Activated CD8-positive, alpha-beta T cell treated with anti-CD3 and anti-CD28 coated beads for 36 hours (primary cell): ENCODE measurements at regions not wholly inside any gene's neighbourhood (a gene's known extent, or its start where the extent isn't known, plus 50 kb on each side); places are given as distances from the start of the nearest gene placed in this dataset.

Source experiments
- ATAC-seq: fragments of 200-7000 bp; cut with Tn5 transposase; one replicate; pipeline ENCODE4 v1.10.0; 2021; ENCODE audit warnings: mild to moderate bottlenecking, moderate library complexity
- CTCF ChIA-PET: fragments of 350-600 bp; sonication (Branson Sonifier 250); formaldehyde crosslinking; loops from one replicate; lab custom pipeline; 2021; ENCODE audit warnings: antibody characterized with exemption; lab: Charles Lee
- POLR2A ChIA-PET: fragments of 350-600 bp; sonication (Branson Sonifier 250); formaldehyde crosslinking; loops from one replicate; lab custom pipeline; 2021; ENCODE audit warnings: antibody characterized with exemption; lab: Charles Lee
- DNase-seq: peaks from one replicate; pipeline ENCODE4 v3.0.0-alpha.2; 2020
- H3K27ac Mint-ChIP-seq: one replicate; pipeline ENCODE4 v1.8.0; 2021; ENCODE audit warnings: mild to moderate bottlenecking, mixed read lengths
- H3K27me3 Mint-ChIP-seq: one replicate; pipeline ENCODE4 v1.8.0; 2021; ENCODE audit warnings: mixed read lengths
- H3K36me3 Mint-ChIP-seq: one replicate; pipeline ENCODE4 v1.8.0; 2021; ENCODE audit warnings: low read depth, mixed read lengths
- H3K4me1 Mint-ChIP-seq: one replicate; pipeline ENCODE4 v1.8.0; 2021; ENCODE audit warnings: low read depth, mixed read lengths
- H3K4me3 Mint-ChIP-seq: one replicate; pipeline ENCODE4 v1.8.0; 2021; ENCODE audit warnings: mild to moderate bottlenecking, moderate library complexity, mixed read lengths
- H3K9me3 Mint-ChIP-seq: one replicate; pipeline ENCODE4 v1.8.0; 2021; ENCODE audit warnings: mixed read lengths
- intact Hi-C: fragments of 100-400 bp; cut with micrococcal nuclease; formaldehyde crosslinking; loops from one replicate; pipeline ENCODE4 v1.10.0; 2022
- TF ChIP-seq, protein P1 (sequence below): fragments of 200-600 bp; IDR thresholded peaks from one replicate; pipeline ENCODE4 v1.8.0; 2022; ENCODE audit warnings: antibody characterized with exemption, mild to moderate bottlenecking

DNA sequence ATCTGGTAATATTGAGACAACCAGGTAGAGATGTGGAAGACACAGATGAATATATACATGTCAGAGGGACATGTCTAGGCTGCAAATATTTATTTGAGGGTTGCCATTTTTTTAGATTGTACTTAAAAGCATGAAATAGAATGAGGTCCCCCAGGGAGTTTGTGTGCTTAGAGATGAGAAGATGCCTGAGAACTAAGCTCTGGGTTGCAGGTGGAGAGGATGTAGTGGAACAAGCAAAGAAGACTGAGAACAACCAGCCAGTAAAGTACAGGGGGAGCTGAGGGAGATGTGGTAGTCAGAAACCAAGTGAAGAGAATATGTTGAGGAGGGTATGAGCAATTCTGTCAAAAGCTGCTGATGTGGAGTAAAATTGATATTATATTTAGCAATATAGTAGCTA lies 95.6 kb upstream of the UNC5C start:
- ATAC-seq (no peak), DNase-seq (no peak)
- H3K9me3 Mint-ChIP-seq = no peaks in the 10 kb centered on the region
- H3K4me3 Mint-ChIP-seq = no peak overlapping the region
- H3K4me1 Mint-ChIP-seq = no peaks in the 10 kb centered on the region
- H3K36me3 Mint-ChIP-seq = no peaks in the 10 kb centered on the region
- H3K27ac Mint-ChIP-seq = no peak overlapping the region
- TF ChIP-seq, protein P1, sequence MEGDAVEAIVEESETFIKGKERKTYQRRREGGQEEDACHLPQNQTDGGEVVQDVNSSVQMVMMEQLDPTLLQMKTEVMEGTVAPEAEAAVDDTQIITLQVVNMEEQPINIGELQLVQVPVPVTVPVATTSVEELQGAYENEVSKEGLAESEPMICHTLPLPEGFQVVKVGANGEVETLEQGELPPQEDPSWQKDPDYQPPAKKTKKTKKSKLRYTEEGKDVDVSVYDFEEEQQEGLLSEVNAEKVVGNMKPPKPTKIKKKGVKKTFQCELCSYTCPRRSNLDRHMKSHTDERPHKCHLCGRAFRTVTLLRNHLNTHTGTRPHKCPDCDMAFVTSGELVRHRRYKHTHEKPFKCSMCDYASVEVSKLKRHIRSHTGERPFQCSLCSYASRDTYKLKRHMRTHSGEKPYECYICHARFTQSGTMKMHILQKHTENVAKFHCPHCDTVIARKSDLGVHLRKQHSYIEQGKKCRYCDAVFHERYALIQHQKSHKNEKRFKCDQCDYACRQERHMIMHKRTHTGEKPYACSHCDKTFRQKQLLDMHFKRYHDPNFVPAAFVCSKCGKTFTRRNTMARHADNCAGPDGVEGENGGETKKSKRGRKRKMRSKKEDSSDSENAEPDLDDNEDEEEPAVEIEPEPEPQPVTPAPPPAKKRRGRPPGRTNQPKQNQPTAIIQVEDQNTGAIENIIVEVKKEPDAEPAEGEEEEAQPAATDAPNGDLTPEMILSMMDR = no peak
- intact Hi-C loops = no loop called here
- CTCF ChIA-PET = interaction anchor here (1.5 kb wide), 1 partner anchor 134 kb away, joined by 3 read pairs; no protein-coding TSS in a partner anchor
- POLR2A ChIA-PET = no interaction called here
- no peaks in the 10 kb centered on the region for H3K27me3 Mint-ChIP-seq

DNA sequence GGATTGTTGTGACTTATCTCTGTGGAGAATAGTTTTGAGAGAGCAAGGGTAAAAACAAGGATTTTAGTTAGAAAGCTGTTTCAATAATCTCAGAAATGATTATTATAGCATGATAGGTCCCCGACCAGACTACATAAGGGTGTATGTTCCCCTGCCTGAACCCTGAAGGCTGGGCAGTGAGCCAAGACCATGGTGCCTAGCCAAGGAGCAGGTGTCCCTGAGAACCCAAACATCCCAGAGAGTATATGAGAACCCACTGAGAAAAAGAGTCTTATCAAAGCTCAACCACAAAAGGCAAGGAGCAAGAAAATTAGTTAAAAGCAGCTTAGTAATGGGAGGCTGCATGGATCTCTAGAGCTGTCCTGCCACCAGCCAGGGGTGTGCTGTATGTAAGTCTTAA lies 94.9 kb upstream of the UNC5C start:
- Mint-ChIP-seq H3K4me1 (no peaks in the 10 kb centered on the region), H3K27ac (no peak overlapping the region), H3K27me3 (no peaks in the 10 kb centered on the region), H3K9me3 (no peaks in the 10 kb centered on the region), H3K36me3 (no peaks in the 10 kb centered on the region), H3K4me3 (no peak overlapping the region)
- CTCF ChIA-PET = interaction anchor here (1.5 kb wide), 1 partner anchor 133 kb away, joined by 3 read pairs; no protein-coding TSS in a partner anchor
- DNase-seq (no peak), ATAC-seq (no peak)
- intact Hi-C loops = no loop called here
- TF ChIP-seq, protein P1 = no peak
- POLR2A ChIA-PET = no interaction called here

DNA sequence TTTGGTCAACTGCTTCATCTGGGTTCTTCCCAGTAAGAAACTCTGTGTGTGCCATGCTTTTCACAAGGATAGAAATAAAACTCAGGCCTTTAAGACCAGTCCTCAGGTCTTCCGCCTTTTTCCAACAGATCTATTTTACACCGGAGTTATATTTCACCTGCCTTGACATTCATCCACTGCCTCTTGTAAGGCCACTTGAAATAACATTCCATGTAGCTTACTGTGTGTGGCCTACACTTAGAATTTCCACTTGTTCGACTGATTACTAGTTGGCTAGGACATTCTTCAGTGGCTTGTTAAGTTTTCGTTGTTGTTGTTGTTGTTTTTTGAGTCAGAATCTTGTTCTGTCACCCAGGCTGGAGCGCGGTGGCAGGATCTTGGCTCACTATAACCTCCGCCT lies 92.8 kb upstream of the UNC5C start:
- H3K27ac Mint-ChIP-seq = no peak overlapping the region
- ATAC-seq = no peak
- intact Hi-C loops = no loop called here
- TF ChIP-seq, protein P1 = no peak
- no peaks in the 10 kb centered on the region for H3K36me3 Mint-ChIP-seq
- no peak overlapping the region for H3K4me3 Mint-ChIP-seq
- H3K27me3 Mint-ChIP-seq = no peaks in the 10 kb centered on the region
- H3K9me3 Mint-ChIP-seq = no peaks in the 10 kb centered on the region
- ChIA-PET CTCF (no interaction called here), POLR2A (no interaction called here)
- DNase-seq = no peak
- no peaks in the 10 kb centered on the region for H3K4me1 Mint-ChIP-seq

DNA sequence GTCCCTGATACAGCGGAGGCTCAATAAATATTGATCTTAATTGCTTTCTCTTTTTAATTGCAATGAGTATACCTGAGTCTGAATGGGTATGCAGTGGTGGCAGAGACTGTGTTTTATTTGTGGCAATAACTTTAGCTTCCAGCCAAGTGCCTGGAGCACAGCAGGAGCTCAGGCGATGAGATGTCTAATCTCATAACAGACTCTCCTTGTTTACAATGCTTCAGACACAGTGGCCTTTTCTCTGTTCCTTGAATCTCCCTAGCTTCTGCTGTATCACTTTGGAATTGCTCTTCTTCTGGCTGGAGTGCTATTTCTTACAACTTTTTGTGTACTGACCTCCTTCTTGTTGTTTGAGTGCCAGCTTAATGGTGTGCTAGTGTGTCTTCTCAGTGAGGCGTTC lies 91.5 kb upstream of the UNC5C start:
- Mint-ChIP-seq H3K9me3 (no peaks in the 10 kb centered on the region), H3K4me1 (no peaks in the 10 kb centered on the region), H3K27me3 (no peaks in the 10 kb centered on the region), H3K27ac (no peak overlapping the region), H3K36me3 (no peaks in the 10 kb centered on the region), H3K4me3 (no peak overlapping the region)
- DNase-seq (no peak), ATAC-seq (no peak)
- CTCF ChIA-PET = no interaction called here
- TF ChIP-seq, protein P1 = no peak
- intact Hi-C loops = no loop called here
- POLR2A ChIA-PET = no interaction called here

DNA sequence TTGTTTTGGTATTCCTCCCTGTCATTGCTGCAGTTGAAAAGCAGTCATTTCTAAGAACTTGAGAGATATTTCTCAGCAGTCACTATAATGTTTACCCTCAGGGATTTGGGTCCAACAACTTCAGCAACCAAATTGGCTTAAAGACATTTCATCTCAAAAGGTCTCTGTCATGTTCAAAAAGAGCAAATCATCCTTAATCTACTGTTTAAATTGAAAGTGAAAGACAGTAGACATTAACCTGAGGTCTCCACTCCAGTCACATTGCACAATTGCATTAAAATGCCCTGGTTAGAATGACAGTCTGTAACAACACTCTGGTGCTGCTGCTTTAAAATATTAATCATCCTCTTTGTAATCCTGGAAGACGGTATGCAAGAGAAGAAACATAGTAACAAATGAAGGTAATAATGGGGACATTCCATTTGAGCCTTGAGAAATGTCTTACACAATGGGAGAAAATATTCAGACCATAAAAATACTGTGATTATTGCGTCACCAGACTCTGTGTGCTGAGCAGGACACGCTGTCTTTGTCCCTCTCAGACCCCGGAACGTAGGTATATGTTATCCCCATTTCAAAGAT lies 90.2 kb upstream of the UNC5C start:
- no peaks in the 10 kb centered on the region for H3K27me3 Mint-ChIP-seq
- DNase-seq (no peak), ATAC-seq (no peak)
- H3K27ac Mint-ChIP-seq = no peak overlapping the region
- TF ChIP-seq, protein P1 = no peak
- no peaks in the 10 kb centered on the region for H3K4me1 Mint-ChIP-seq
- H3K9me3 Mint-ChIP-seq = no peaks in the 10 kb centered on the region
- no peak overlapping the region for H3K4me3 Mint-ChIP-seq
- intact Hi-C loops = no loop called here
- POLR2A ChIA-PET = no interaction called here
- H3K36me3 Mint-ChIP-seq = no peaks in the 10 kb centered on the region
- CTCF ChIA-PET = no interaction called here
